RWPE1 (cell line): ENCODE measurements at regions not wholly inside any gene's neighbourhood (a gene's known extent, or its start where the extent isn't known, plus 50 kb on each side); places are given as distances from the start of the nearest gene placed in this dataset.

Source experiments
- CTCF ChIA-PET: fragments of 350-600 bp; sonication (Branson Sonifier 250); formaldehyde crosslinking; extraction: SDS; loops from one replicate; lab custom pipeline; 2021; lab: Yijun Ruan, JAX
- POLR2A ChIA-PET: fragments of 400-600 bp; formaldehyde crosslinking; extraction: SDS; loops from one replicate; lab custom pipeline; 2020; ENCODE audit warnings: antibody characterized with exemption; ENCODE audit not compliant: low non-redundant PET; lab: Yijun Ruan, JAX
- DNase-seq: peaks from one replicate; pipeline ENCODE4 v3.0.0; 2012; ENCODE audit warnings: low spot score
- H3K27ac ChIP-seq: fragments of 450-650 bp; 2 replicates; pipeline ENCODE4 v1.5.1; 2017
- TF ChIP-seq, protein P1 (sequence below): fragments of 450-650 bp; conservative IDR thresholded peaks from 2 replicates; pipeline ENCODE4 v1.5.1; 2017; ENCODE audit warnings: low read depth, mild to moderate bottlenecking

DNA sequence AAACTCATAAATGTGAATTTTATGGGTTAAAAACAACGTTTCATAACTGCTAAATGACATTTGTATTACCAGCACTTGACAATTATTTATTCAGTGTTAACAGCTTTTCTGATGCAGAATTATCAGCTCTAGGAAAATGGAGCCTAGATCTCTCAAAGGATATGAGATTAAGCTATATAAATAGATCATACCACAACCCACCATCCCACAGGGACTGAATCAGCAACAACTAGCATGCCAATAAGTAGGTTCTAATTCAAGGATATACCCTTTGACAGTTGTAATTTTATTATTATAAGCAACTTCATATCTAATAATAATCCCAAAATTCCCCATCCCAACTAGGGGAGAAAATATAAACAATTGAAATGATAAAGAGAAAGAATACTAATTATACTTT is 275.4 kb upstream of the RGS18 start:
- DNase-seq: no peak
- POLR2A ChIA-PET: no interaction called here
- no peak overlapping the region for H3K27ac ChIP-seq
- CTCF ChIA-PET: no interaction called here
- TF ChIP-seq, protein P1, sequence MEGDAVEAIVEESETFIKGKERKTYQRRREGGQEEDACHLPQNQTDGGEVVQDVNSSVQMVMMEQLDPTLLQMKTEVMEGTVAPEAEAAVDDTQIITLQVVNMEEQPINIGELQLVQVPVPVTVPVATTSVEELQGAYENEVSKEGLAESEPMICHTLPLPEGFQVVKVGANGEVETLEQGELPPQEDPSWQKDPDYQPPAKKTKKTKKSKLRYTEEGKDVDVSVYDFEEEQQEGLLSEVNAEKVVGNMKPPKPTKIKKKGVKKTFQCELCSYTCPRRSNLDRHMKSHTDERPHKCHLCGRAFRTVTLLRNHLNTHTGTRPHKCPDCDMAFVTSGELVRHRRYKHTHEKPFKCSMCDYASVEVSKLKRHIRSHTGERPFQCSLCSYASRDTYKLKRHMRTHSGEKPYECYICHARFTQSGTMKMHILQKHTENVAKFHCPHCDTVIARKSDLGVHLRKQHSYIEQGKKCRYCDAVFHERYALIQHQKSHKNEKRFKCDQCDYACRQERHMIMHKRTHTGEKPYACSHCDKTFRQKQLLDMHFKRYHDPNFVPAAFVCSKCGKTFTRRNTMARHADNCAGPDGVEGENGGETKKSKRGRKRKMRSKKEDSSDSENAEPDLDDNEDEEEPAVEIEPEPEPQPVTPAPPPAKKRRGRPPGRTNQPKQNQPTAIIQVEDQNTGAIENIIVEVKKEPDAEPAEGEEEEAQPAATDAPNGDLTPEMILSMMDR: no peak

DNA sequence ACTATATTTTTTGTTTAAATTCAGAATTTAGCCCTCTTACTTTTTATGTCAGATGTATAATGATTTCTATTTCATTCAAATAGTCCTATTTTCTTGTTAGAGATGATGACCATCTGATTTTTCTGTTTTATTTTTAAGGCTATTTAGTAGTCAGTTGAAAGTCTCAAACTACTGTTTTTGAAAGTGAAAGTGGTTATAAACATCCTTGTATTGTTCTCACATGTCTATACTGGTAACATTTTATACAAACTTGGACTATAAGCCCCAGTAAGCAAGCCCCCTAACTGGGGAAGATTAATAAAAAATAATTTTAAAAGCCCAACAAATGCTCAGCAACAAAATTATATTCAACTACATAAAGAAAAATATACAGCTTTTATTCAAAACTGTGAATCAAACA is 271.3 kb upstream of the RGS18 start:
- H3K27ac ChIP-seq: no peak overlapping the region
- TF ChIP-seq, protein P1: no peak
- POLR2A ChIA-PET: no interaction called here
- CTCF ChIA-PET: no interaction called here
- no peak for DNase-seq

DNA sequence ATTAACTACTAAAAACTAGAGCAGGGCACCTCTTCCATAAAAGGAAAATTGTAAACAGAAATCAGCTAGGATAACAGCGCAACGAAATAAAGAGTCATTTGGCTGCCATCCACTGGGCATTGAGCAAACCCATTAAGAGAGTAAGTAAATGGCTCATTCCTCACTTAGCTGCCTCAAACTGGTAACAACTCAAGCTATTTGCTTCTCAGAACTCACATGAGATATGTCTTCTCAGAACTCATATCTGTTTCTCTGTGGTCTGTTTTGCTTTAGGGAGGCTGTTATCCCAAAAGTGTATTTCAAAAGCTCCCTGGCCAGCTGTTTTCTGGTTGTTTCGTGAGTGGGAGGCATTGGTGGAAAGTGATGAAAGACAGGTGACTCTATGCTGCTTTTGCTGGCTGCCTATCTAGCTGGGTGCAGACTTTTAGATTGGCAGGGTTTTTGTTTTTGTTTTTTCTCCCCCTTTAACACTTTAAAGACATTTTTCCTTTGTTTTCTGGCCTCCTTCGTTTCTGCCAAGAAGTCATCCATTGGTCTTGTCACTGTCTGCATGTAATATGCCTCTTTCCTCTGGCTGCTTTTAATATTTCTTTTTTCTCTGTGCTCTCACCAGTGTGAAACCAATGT is 269.2 kb upstream of the RGS18 start:
- ChIA-PET CTCF (no interaction called here), POLR2A (no interaction called here)
- TF ChIP-seq, protein P1: no peak
- no peak for DNase-seq
- no peak overlapping the region for H3K27ac ChIP-seq

DNA sequence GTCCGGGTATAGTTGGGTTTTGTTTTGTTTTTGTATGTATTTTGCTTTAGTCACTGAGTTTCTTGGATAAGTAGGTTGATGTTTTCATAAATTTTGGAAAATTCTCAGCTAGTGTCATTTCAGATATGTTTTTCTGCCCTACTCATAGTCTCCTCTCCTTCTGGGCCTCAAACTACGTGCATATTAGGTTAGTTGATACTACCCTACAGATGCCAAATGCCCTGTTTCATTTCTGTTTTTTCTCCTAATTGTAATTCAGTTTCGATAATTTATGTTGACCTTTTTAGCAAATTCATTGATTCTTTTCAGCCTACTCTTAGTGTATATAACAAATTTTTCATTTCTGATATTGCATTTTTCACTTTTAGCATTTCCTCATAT is 268.6 kb upstream of the RGS18 start:
- TF ChIP-seq, protein P1: no peak
- ChIA-PET CTCF (no interaction called here), POLR2A (no interaction called here)
- no peak overlapping the region for H3K27ac ChIP-seq
- DNase-seq: no peak

DNA sequence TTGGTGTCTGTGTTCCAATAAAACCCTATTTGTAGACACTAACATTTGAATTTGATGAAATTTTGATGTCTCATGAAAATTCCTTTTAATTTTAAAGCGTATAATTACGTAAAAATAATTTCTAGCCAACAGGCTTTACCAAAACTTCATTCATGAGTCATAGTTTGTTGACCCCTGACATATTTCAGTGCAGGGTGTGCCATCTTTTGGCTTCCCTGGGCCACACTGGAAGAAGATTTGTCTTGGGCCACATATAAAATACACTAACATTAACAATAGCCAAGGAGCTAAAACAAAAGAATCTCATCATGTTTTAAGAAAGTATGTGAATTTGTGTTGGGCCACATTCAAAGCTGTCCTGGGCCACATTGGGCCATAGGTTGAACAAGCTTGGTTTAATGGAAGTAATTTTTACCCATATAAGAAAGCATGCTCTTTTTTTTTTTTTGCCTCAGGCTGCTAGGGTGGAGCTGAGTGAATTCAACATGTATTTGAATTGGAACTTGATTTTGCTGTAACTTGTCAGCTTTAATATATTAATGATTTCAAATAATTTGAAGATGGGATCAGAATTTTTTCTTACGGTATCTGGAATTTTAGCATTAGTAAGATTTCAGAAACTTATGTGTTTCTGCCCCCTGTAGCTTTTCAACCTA is 267.7 kb upstream of the RGS18 start:
- TF ChIP-seq, protein P1: no peak
- POLR2A ChIA-PET: no interaction called here
- CTCF ChIA-PET: interaction anchor here (0.7 kb wide), 1 partner anchor 21 kb away, joined by 3 read pairs; no protein-coding TSS in a partner anchor
- H3K27ac ChIP-seq: no peak overlapping the region
- DNase-seq: no peak

DNA sequence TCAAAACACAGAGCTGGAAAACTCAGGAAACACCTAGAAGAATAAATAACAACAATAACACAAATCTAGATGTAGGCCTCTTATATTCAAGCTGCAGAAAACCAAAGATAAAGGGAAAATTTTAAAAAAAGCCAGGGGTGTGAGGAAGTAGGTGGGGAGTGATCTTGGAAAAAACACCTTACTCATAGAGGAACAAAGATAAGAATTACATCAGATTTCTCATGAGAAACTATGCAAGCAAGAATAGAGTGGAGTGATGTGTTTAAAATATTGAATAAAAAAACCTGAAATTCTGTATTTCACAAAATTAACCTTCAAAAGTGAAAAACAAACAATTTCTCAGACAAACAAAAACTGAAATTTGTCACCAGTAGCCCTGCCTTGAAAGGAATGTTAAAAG is 265.5 kb upstream of the RGS18 start:
- no peak for DNase-seq
- CTCF ChIA-PET: no interaction called here
- POLR2A ChIA-PET: no interaction called here
- no peak overlapping the region for H3K27ac ChIP-seq
- TF ChIP-seq, protein P1: no peak
